Raji (cell line): ENCODE measurements at regions not wholly inside any gene's neighbourhood (a gene's known extent, or its start where the extent isn't known, plus 50 kb on each side); places are given as distances from the start of the nearest gene placed in this dataset.

Source experiments
- POLR2A ChIP-seq: IDR thresholded peaks from 2 replicates; pipeline ENCODE4 v1.6.1; 2011; ENCODE audit warnings: low read depth, low read length, control low read depth; ENCODE audit not compliant: insufficient read depth

- no peak for TF ChIP-seq POLR2A
Observed at GRCh38 chr7:46932676-46933424, 649.1 kb downstream of the TNS3 start.

GRCh38 chr7:46932306-46932675 lies 649.6 kb downstream of the TNS3 start:
- no peak for TF ChIP-seq POLR2A

- no peak for TF ChIP-seq POLR2A
Observed at GRCh38 chr7:46930366-46930765, 651.5 kb downstream of the TNS3 start.

- no peak for TF ChIP-seq POLR2A
Observed at GRCh38 chr7:46929359-46929758, 652.6 kb downstream of the TNS3 start.

- no peak for TF ChIP-seq POLR2A
Observed at GRCh38 chr7:46928719-46929118, 653.2 kb downstream of the TNS3 start.

- no peak for TF ChIP-seq POLR2A
Observed at GRCh38 chr7:46927131-46927810, 654.6 kb downstream of the TNS3 start.

GRCh38 chr7:46916581-46916980 lies 665.3 kb downstream of the TNS3 start:
- TF ChIP-seq POLR2A = no peak

- TF ChIP-seq POLR2A = no peak
Observed at GRCh38 chr7:46912692-46913091, 669.2 kb downstream of the TNS3 start.

- TF ChIP-seq POLR2A = no peak
Observed at GRCh38 chr7:46909601-46910051, 672.3 kb downstream of the TNS3 start.

GRCh38 chr7:46908770-46909169 lies 673.1 kb downstream of the TNS3 start:
- TF ChIP-seq POLR2A = no peak

- TF ChIP-seq POLR2A = no peak
Observed at GRCh38 chr7:46902463-46902862, 679.4 kb downstream of the TNS3 start.

GRCh38 chr7:46900312-46901263 lies 681.3 kb downstream of the TNS3 start:
- no peak for TF ChIP-seq POLR2A

GRCh38 chr7:46897381-46897780 lies 684.5 kb downstream of the TNS3 start:
- no peak for TF ChIP-seq POLR2A

- no peak for TF ChIP-seq POLR2A
Observed at GRCh38 chr7:46886669-46887374, 695.1 kb downstream of the TNS3 start.

GRCh38 chr7:46885167-46885566 lies 696.7 kb downstream of the TNS3 start:
- TF ChIP-seq POLR2A = no peak
